Neural progenitor cell (in vitro differentiated cells): ENCODE measurements at regions not wholly inside any gene's neighbourhood (a gene's known extent, or its start where the extent isn't known, plus 50 kb on each side); places are given as distances from the start of the nearest gene placed in this dataset.
A peak's percentile ranks its signal among the peaks of the same experiment; 100 is the strongest.

Experiments
- DNase-seq: peaks from one replicate; pipeline ENCODE4 v3.0.0-alpha.2; 2016; ENCODE audit warnings: low spot score
- H2AFZ ChIP-seq: fragments of 200-600 bp; sonication (generic); replicated peaks from 2 replicates; pipeline ENCODE4 v1.6.1; 2016; ENCODE audit warnings: antibody characterized with exemption
- H3F3A ChIP-seq: fragments of 200-600 bp; sonication (generic); 2 replicates; pipeline ENCODE4 v1.6.1; 2016; ENCODE audit warnings: antibody characterized with exemption, low read depth
- H3K27ac ChIP-seq: fragments of 200-600 bp; sonication (generic); 2 replicates; pipeline ENCODE4 v1.5.1; 2016; ENCODE audit warnings: mild to moderate bottlenecking
- H3K27me3 ChIP-seq: fragments of 200-600 bp; sonication (generic); 2 replicates; pipeline ENCODE4 v1.6.1; 2016; ENCODE audit warnings: mild to moderate bottlenecking, moderate library complexity
- H3K36me3 ChIP-seq: fragments of 200-600 bp; sonication (generic); 2 replicates; pipeline ENCODE4 v1.5.1; 2016
- H3K4me1 ChIP-seq: fragments of 200-600 bp; sonication (generic); 2 replicates; pipeline ENCODE4 v1.6.1; 2016; ENCODE audit warnings: mixed run types
- H3K4me2 ChIP-seq: fragments of 200-600 bp; sonication (generic); 2 replicates; pipeline ENCODE4 v1.6.1; 2016
- H3K4me3 ChIP-seq: fragments of 200-600 bp; sonication (generic); 2 replicates; pipeline ENCODE4 v1.5.1; 2016
- H3K79me2 ChIP-seq: fragments of 200-600 bp; sonication (generic); 2 replicates; pipeline ENCODE4 v1.6.1; 2016; ENCODE audit warnings: low read depth
- H3K9ac ChIP-seq: fragments of 200-600 bp; sonication (generic); 2 replicates; pipeline ENCODE4 v1.6.1; 2016
- H3K9me3 ChIP-seq: fragments of 200-600 bp; sonication (generic); 2 replicates; pipeline ENCODE4 v1.5.1; 2016; ENCODE audit warnings: low read depth
- H4K20me1 ChIP-seq: fragments of 200-600 bp; sonication (generic); 2 replicates; pipeline ENCODE4 v1.6.1; 2016; ENCODE audit warnings: low read depth
- H3K27ac Mint-ChIP-seq: 3 replicates; pipeline ENCODE4 v1.8.0; 2021; ENCODE audit warnings: mixed read lengths
- H3K27me3 Mint-ChIP-seq: 2 replicates; pipeline ENCODE4 v1.8.0; 2022; ENCODE audit warnings: low read depth, mild to moderate bottlenecking, inconsistent platforms, moderate library complexity, mixed read lengths; ENCODE audit not compliant: insufficient read depth
- H3K36me3 Mint-ChIP-seq: 3 replicates; pipeline ENCODE4 v1.8.0; 2021; ENCODE audit warnings: mixed read lengths
- H3K4me1 Mint-ChIP-seq: 3 replicates; pipeline ENCODE4 v1.8.0; 2021; ENCODE audit warnings: mixed read lengths
- H3K4me3 Mint-ChIP-seq: 3 replicates; pipeline ENCODE4 v1.8.0; 2021; ENCODE audit warnings: mild to moderate bottlenecking, moderate library complexity, mixed read lengths
- H3K9me3 Mint-ChIP-seq: 3 replicates; pipeline ENCODE4 v1.8.0; 2020; ENCODE audit warnings: mixed read lengths
- EZH2 ChIP-seq: fragments of 200-600 bp; sonication (generic); IDR thresholded peaks from 2 replicates; pipeline ENCODE4 v1.6.1; 2017; ENCODE audit warnings: antibody characterized with exemption, mild to moderate bottlenecking, moderate library complexity
- EZH2phosphoT487 ChIP-seq: fragments of 200-600 bp; sonication (generic); IDR thresholded peaks from 2 replicates; pipeline ENCODE4 v1.6.1; 2017; ENCODE audit warnings: antibody characterized with exemption
- TF ChIP-seq, protein P1 (sequence below): fragments of 200-600 bp; sonication (generic); IDR thresholded peaks from 2 replicates; pipeline ENCODE4 v1.5.1; 2017; ENCODE audit warnings: antibody characterized with exemption, mild to moderate bottlenecking

DNA sequence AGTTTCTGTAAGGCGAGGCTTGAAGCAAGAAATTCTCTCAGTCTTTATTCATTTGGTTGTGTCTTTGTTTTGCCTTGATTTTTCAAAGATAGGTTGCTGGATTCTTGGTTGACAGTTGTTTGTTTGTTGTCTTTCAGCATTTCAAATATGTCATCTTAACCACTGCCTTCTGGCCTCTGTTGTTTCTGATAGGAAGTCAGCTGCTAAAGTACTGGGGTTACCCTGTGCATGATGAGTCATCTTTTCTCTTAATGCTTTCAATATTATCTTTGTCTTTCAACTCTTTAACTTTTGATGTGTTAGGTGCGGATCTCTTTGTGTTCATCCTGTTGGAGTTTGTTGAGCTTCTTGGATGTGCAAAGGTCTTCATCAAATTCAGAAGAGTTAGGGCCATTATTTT, 1571.3 kb downstream of the MAT2B start:
- DNase-seq: no peak
- Mint-ChIP-seq H3K27me3 (peaks cover 6% of the 10 kb centered on the region), H3K4me1 (no peaks in the 10 kb centered on the region), H3K27ac (no peak overlapping the region), H3K4me3 (no peak overlapping the region), H3K36me3 (no peaks in the 10 kb centered on the region), H3K9me3 (peaks cover 14% of the 10 kb centered on the region)
- Histone ChIP-seq H4K20me1 (no peaks in the 10 kb centered on the region), H3K9me3 (no peaks in the 10 kb centered on the region), H3F3A (no peaks in the 10 kb centered on the region), H3K4me2 (no peak overlapping the region), H3K27me3 (no peaks in the 10 kb centered on the region), H3K36me3 (no peaks in the 10 kb centered on the region), H3K27ac (no peak overlapping the region), H3K4me3 (no peak overlapping the region), H3K9ac (no peak overlapping the region), H3K4me1 (no peaks in the 10 kb centered on the region), H3K79me2 (no peaks in the 10 kb centered on the region), H2AFZ (no peak overlapping the region)
- TF ChIP-seq EZH2phosphoT487: no peak
- TF ChIP-seq, protein P1, sequence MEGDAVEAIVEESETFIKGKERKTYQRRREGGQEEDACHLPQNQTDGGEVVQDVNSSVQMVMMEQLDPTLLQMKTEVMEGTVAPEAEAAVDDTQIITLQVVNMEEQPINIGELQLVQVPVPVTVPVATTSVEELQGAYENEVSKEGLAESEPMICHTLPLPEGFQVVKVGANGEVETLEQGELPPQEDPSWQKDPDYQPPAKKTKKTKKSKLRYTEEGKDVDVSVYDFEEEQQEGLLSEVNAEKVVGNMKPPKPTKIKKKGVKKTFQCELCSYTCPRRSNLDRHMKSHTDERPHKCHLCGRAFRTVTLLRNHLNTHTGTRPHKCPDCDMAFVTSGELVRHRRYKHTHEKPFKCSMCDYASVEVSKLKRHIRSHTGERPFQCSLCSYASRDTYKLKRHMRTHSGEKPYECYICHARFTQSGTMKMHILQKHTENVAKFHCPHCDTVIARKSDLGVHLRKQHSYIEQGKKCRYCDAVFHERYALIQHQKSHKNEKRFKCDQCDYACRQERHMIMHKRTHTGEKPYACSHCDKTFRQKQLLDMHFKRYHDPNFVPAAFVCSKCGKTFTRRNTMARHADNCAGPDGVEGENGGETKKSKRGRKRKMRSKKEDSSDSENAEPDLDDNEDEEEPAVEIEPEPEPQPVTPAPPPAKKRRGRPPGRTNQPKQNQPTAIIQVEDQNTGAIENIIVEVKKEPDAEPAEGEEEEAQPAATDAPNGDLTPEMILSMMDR: no peak
- no peak for TF ChIP-seq EZH2

DNA sequence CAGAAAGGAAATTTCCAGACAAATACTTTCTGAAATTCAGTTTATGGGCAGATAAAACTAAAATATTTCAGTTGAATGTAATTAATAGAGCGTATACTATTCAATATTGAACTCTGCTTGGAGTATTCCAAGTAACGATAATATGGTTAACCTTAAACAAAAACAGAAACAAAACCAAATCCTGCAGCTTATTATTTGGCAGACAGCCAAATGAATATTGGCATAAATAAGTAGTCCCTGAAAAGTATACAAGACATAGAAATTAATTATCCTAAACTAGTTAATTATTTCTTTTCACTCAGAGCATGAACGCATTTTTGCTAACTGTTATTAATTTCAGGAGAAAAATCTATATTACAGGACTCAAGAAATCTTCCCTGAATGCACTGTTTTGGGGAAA, 1574.0 kb downstream of the MAT2B start:
- Mint-ChIP-seq H3K9me3 (peaks cover 5% of the 10 kb centered on the region), H3K4me1 (peaks cover 5% of the 10 kb centered on the region), H3K36me3 (no peaks in the 10 kb centered on the region), H3K27me3 (peaks cover 2% of the 10 kb centered on the region), H3K27ac (no peak overlapping the region), H3K4me3 (no peak overlapping the region)
- no peaks in the 10 kb centered on the region for H3F3A ChIP-seq
- DNase-seq: no peak
- no peak overlapping the region for H3K9ac ChIP-seq
- TF ChIP-seq, protein P1: no peak
- TF ChIP-seq EZH2 (no peak), EZH2phosphoT487 (no peak)
- no peaks in the 10 kb centered on the region for H3K79me2 ChIP-seq
- H3K27ac ChIP-seq: no peak overlapping the region
- no peaks in the 10 kb centered on the region for H3K9me3 ChIP-seq
- peaks cover 7% of the 10 kb centered on the region for H3K4me1 ChIP-seq
- H3K4me3 ChIP-seq: no peak overlapping the region
- H3K27me3 ChIP-seq: no peaks in the 10 kb centered on the region
- no peaks in the 10 kb centered on the region for H3K36me3 ChIP-seq
- H3K4me2 ChIP-seq: no peak overlapping the region
- no peak overlapping the region for H2AFZ ChIP-seq
- no peaks in the 10 kb centered on the region for H4K20me1 ChIP-seq

DNA sequence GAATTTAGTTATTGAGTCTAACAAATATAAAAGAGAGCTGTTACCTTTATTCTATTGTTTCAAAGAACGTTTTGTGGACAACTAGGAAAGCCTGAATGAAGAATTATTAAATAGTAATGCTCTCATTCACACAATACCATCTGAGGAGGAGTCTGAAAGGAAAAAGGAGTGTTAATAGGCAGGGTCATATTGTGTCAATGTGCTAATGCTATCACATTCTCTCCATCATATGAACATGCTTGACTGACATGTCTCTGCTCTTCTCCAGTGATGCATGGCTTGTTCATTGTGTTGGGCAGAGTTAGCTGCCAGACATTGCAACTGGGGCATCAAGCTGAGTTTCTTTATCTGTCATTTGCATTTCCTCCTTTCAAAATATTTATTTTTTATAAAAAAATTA, 1578.0 kb downstream of the MAT2B start:
- Histone ChIP-seq H3F3A (no peaks in the 10 kb centered on the region), H3K4me1 (peaks cover 13% of the 10 kb centered on the region), H3K9me3 (no peaks in the 10 kb centered on the region), H3K4me3 (no peak overlapping the region), H4K20me1 (no peaks in the 10 kb centered on the region), H3K4me2 (no peak overlapping the region), H2AFZ (no peak overlapping the region), H3K9ac (no peak overlapping the region), H3K27ac (no peak overlapping the region), H3K79me2 (no peaks in the 10 kb centered on the region), H3K36me3 (no peaks in the 10 kb centered on the region), H3K27me3 (no peaks in the 10 kb centered on the region)
- H3K27me3 Mint-ChIP-seq: no peaks in the 10 kb centered on the region
- TF ChIP-seq EZH2 (no peak), EZH2phosphoT487 (no peak)
- TF ChIP-seq, protein P1: no peak
- no peak overlapping the region for H3K4me3 Mint-ChIP-seq
- peaks cover 24% of the 10 kb centered on the region for H3K4me1 Mint-ChIP-seq
- H3K9me3 Mint-ChIP-seq: peaks cover 2% of the 10 kb centered on the region
- H3K36me3 Mint-ChIP-seq: no peaks in the 10 kb centered on the region
- no peak overlapping the region for H3K27ac Mint-ChIP-seq
- peak; percentile 6 for DNase-seq
